Neural crest cell (in vitro differentiated cells): ENCODE measurements at regions not wholly inside any gene's neighbourhood (a gene's known extent, or its start where the extent isn't known, plus 50 kb on each side); places are given as distances from the start of the nearest gene placed in this dataset.

Experiments
- DNase-seq: peaks from one replicate; pipeline ENCODE4 v3.0.0; 2021; ENCODE audit warnings: low read depth, mixed read lengths, low spot score
- H3K27ac Mint-ChIP-seq: one replicate; pipeline ENCODE4 v1.8.0; 2021; ENCODE audit warnings: mild to moderate bottlenecking, mixed read lengths; ENCODE audit not compliant: unreplicated experiment
- H3K27me3 Mint-ChIP-seq: 2 replicates; pipeline ENCODE4 v1.8.0; 2021; ENCODE audit warnings: low read depth, mild to moderate bottlenecking, mixed read lengths
- H3K36me3 Mint-ChIP-seq: 2 replicates; pipeline ENCODE4 v1.8.0; 2021; ENCODE audit warnings: low read depth, mild to moderate bottlenecking, mixed read lengths
- H3K4me1 Mint-ChIP-seq: 2 replicates; pipeline ENCODE4 v1.8.0; 2021; ENCODE audit warnings: mixed read lengths
- H3K4me3 Mint-ChIP-seq: one replicate; pipeline ENCODE4 v1.8.0; 2021; ENCODE audit warnings: mild to moderate bottlenecking, mixed read lengths
- H3K9me3 Mint-ChIP-seq: 2 replicates; pipeline ENCODE4 v1.8.0; 2021; ENCODE audit warnings: mixed read lengths
- TF ChIP-seq, protein P1 (sequence below): fragments of 200-600 bp; sonication (generic); conservative IDR thresholded peaks from 2 replicates; pipeline ENCODE4 v1.5.0; 2021; ENCODE audit warnings: antibody characterized with exemption, mild to moderate bottlenecking

GRCh38 chr4:31160146-31160545 is 440.0 kb downstream of the PCDH7 start:
- TF ChIP-seq, protein P1, sequence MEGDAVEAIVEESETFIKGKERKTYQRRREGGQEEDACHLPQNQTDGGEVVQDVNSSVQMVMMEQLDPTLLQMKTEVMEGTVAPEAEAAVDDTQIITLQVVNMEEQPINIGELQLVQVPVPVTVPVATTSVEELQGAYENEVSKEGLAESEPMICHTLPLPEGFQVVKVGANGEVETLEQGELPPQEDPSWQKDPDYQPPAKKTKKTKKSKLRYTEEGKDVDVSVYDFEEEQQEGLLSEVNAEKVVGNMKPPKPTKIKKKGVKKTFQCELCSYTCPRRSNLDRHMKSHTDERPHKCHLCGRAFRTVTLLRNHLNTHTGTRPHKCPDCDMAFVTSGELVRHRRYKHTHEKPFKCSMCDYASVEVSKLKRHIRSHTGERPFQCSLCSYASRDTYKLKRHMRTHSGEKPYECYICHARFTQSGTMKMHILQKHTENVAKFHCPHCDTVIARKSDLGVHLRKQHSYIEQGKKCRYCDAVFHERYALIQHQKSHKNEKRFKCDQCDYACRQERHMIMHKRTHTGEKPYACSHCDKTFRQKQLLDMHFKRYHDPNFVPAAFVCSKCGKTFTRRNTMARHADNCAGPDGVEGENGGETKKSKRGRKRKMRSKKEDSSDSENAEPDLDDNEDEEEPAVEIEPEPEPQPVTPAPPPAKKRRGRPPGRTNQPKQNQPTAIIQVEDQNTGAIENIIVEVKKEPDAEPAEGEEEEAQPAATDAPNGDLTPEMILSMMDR = no peak
- no peak for DNase-seq
- Mint-ChIP-seq H3K27ac (peak overlapping the region; percentile 95), H3K36me3 (no peaks in the 10 kb centered on the region), H3K4me1 (peaks cover 12% of the 10 kb centered on the region), H3K9me3 (no peaks in the 10 kb centered on the region), H3K4me3 (peak overlapping the region; percentile 8), H3K27me3 (no peaks in the 10 kb centered on the region)

- peaks cover 12% of the 10 kb centered on the region for H3K4me1 Mint-ChIP-seq
- TF ChIP-seq, protein P1 = no peak
- H3K27me3 Mint-ChIP-seq = no peaks in the 10 kb centered on the region
- peaks cover 3% of the 10 kb centered on the region for H3K9me3 Mint-ChIP-seq
- DNase-seq = no peak
- no peak overlapping the region for H3K27ac Mint-ChIP-seq
- H3K4me3 Mint-ChIP-seq = no peak overlapping the region
- no peaks in the 10 kb centered on the region for H3K36me3 Mint-ChIP-seq
Measured at GRCh38 chr4:31169846-31170245, 449.7 kb downstream of the PCDH7 start.

DNA sequence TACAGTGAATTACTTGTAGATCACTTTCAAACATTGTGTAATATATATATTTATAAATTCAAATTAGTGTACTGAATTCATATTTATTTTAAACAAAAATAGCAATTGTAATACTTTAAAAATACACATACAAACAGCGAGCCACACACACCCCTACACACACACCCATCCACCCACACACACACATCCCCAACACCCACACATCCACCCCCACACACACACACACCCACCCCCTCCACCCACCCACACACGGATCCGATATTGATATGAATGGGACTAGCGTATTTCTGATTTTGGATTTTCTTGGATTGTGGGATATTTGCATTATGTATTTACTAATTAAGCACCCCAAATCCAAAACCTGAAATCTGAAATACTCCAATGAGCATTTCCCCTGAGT is 451.2 kb downstream of the PCDH7 start:
- Mint-ChIP-seq H3K27me3 (no peaks in the 10 kb centered on the region), H3K9me3 (peaks cover 3% of the 10 kb centered on the region), H3K36me3 (no peaks in the 10 kb centered on the region), H3K4me3 (no peak overlapping the region), H3K4me1 (peaks cover 12% of the 10 kb centered on the region), H3K27ac (no peak overlapping the region)
- DNase-seq = no peak
- TF ChIP-seq, protein P1 = no peak

GRCh38 chr4:31175242-31175910 is 455.2 kb downstream of the PCDH7 start:
- no peaks in the 10 kb centered on the region for H3K36me3 Mint-ChIP-seq
- DNase-seq = no peak
- TF ChIP-seq, protein P1 = no peak
- H3K9me3 Mint-ChIP-seq = peaks cover 3% of the 10 kb centered on the region
- H3K27ac Mint-ChIP-seq = no peak overlapping the region
- no peak overlapping the region for H3K4me3 Mint-ChIP-seq
- H3K27me3 Mint-ChIP-seq = no peaks in the 10 kb centered on the region
- H3K4me1 Mint-ChIP-seq = peaks cover 6% of the 10 kb centered on the region

- peaks cover 9% of the 10 kb centered on the region for H3K4me1 Mint-ChIP-seq
- H3K9me3 Mint-ChIP-seq = peaks cover 20% of the 10 kb centered on the region
- TF ChIP-seq, protein P1 = no peak
- no peak for DNase-seq
- peak overlapping the region; percentile 80 for H3K27ac Mint-ChIP-seq
- peaks cover 12% of the 10 kb centered on the region for H3K36me3 Mint-ChIP-seq
- no peak overlapping the region for H3K4me3 Mint-ChIP-seq
- no peaks in the 10 kb centered on the region for H3K27me3 Mint-ChIP-seq
Measured at GRCh38 chr4:31183256-31183655, 463.1 kb downstream of the PCDH7 start.
